Neural progenitor cell (in vitro differentiated cells): ENCODE measurements at regions not wholly inside any gene's neighbourhood (a gene's known extent, or its start where the extent isn't known, plus 50 kb on each side); places are given as distances from the start of the nearest gene placed in this dataset.
"Not testable (repeated sequence)": the region's sequence is repeated elsewhere in the genome, so short reads cannot be mapped to it uniquely, and the experiment has no call there.

Experiments
- DNase-seq: peaks from one replicate; pipeline ENCODE4 v3.0.0-alpha.2; 2016; ENCODE audit warnings: low spot score
- H2AFZ ChIP-seq: fragments of 200-600 bp; sonication (generic); replicated peaks from 2 replicates; pipeline ENCODE4 v1.6.1; 2016; ENCODE audit warnings: antibody characterized with exemption
- H3F3A ChIP-seq: fragments of 200-600 bp; sonication (generic); 2 replicates; pipeline ENCODE4 v1.6.1; 2016; ENCODE audit warnings: antibody characterized with exemption, low read depth
- H3K27ac ChIP-seq: fragments of 200-600 bp; sonication (generic); 2 replicates; pipeline ENCODE4 v1.5.1; 2016; ENCODE audit warnings: mild to moderate bottlenecking
- H3K27me3 ChIP-seq: fragments of 200-600 bp; sonication (generic); 2 replicates; pipeline ENCODE4 v1.6.1; 2016; ENCODE audit warnings: mild to moderate bottlenecking, moderate library complexity
- H3K36me3 ChIP-seq: fragments of 200-600 bp; sonication (generic); 2 replicates; pipeline ENCODE4 v1.5.1; 2016
- H3K4me1 ChIP-seq: fragments of 200-600 bp; sonication (generic); 2 replicates; pipeline ENCODE4 v1.6.1; 2016; ENCODE audit warnings: mixed run types
- H3K4me2 ChIP-seq: fragments of 200-600 bp; sonication (generic); 2 replicates; pipeline ENCODE4 v1.6.1; 2016
- H3K4me3 ChIP-seq: fragments of 200-600 bp; sonication (generic); 2 replicates; pipeline ENCODE4 v1.5.1; 2016
- H3K79me2 ChIP-seq: fragments of 200-600 bp; sonication (generic); 2 replicates; pipeline ENCODE4 v1.6.1; 2016; ENCODE audit warnings: low read depth
- H3K9ac ChIP-seq: fragments of 200-600 bp; sonication (generic); 2 replicates; pipeline ENCODE4 v1.6.1; 2016
- H3K9me3 ChIP-seq: fragments of 200-600 bp; sonication (generic); 2 replicates; pipeline ENCODE4 v1.5.1; 2016; ENCODE audit warnings: low read depth
- H4K20me1 ChIP-seq: fragments of 200-600 bp; sonication (generic); 2 replicates; pipeline ENCODE4 v1.6.1; 2016; ENCODE audit warnings: low read depth
- H3K27ac Mint-ChIP-seq: 3 replicates; pipeline ENCODE4 v1.8.0; 2021; ENCODE audit warnings: mixed read lengths
- H3K27me3 Mint-ChIP-seq: 2 replicates; pipeline ENCODE4 v1.8.0; 2022; ENCODE audit warnings: low read depth, mild to moderate bottlenecking, inconsistent platforms, moderate library complexity, mixed read lengths; ENCODE audit not compliant: insufficient read depth
- H3K36me3 Mint-ChIP-seq: 3 replicates; pipeline ENCODE4 v1.8.0; 2021; ENCODE audit warnings: mixed read lengths
- H3K4me1 Mint-ChIP-seq: 3 replicates; pipeline ENCODE4 v1.8.0; 2021; ENCODE audit warnings: mixed read lengths
- H3K4me3 Mint-ChIP-seq: 3 replicates; pipeline ENCODE4 v1.8.0; 2021; ENCODE audit warnings: mild to moderate bottlenecking, moderate library complexity, mixed read lengths
- H3K9me3 Mint-ChIP-seq: 3 replicates; pipeline ENCODE4 v1.8.0; 2020; ENCODE audit warnings: mixed read lengths
- CTCF ChIP-seq: fragments of 200-600 bp; sonication (generic); IDR thresholded peaks from 2 replicates; pipeline ENCODE4 v1.5.1; 2017; ENCODE audit warnings: antibody characterized with exemption, mild to moderate bottlenecking
- EZH2 ChIP-seq: fragments of 200-600 bp; sonication (generic); IDR thresholded peaks from 2 replicates; pipeline ENCODE4 v1.6.1; 2017; ENCODE audit warnings: antibody characterized with exemption, mild to moderate bottlenecking, moderate library complexity
- EZH2phosphoT487 ChIP-seq: fragments of 200-600 bp; sonication (generic); IDR thresholded peaks from 2 replicates; pipeline ENCODE4 v1.6.1; 2017; ENCODE audit warnings: antibody characterized with exemption

DNA sequence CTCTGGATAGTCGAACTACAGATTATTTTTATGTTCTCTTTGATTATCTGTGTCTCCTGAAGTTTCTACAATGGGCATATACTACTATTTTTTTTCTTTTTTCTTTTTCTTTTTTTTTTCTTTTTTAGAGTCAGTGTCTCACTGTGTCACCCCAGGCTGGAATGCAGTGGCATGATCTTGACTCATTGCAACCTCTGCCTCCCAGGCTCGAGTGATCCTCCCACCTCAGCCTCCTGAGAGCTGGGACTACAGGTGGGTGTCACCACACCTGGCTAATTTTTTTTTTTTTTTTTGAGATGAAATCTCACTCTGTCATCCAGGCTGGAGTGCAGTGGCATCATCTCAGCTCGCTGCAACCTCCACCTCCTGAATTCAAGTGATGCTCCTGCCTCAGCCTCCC lies 250.7 kb upstream of the KAZN start:
- Mint-ChIP-seq H3K9me3 (peaks cover 10% of the 10 kb centered on the region), H3K27me3 (no peaks in the 10 kb centered on the region), H3K36me3 (no peaks in the 10 kb centered on the region), H3K4me1 (peaks cover 10% of the 10 kb centered on the region), H3K27ac (no peak overlapping the region), H3K4me3 (no peak overlapping the region)
- DNase-seq: no peak
- Histone ChIP-seq H3K79me2 (no peaks in the 10 kb centered on the region), H3K4me3 (no peak overlapping the region), H2AFZ (no peak overlapping the region), H3K4me2 (no peak overlapping the region), H3K27me3 (no peaks in the 10 kb centered on the region), H3K36me3 (no peaks in the 10 kb centered on the region), H3K27ac (no peak overlapping the region), H3K9ac (no peak overlapping the region), H3K4me1 (no peaks in the 10 kb centered on the region), H3F3A (no peaks in the 10 kb centered on the region), H4K20me1 (no peaks in the 10 kb centered on the region), H3K9me3 (no peaks in the 10 kb centered on the region)
- TF ChIP-seq EZH2: no peak
- TF ChIP-seq EZH2phosphoT487: no peak
- no peak for TF ChIP-seq CTCF

DNA sequence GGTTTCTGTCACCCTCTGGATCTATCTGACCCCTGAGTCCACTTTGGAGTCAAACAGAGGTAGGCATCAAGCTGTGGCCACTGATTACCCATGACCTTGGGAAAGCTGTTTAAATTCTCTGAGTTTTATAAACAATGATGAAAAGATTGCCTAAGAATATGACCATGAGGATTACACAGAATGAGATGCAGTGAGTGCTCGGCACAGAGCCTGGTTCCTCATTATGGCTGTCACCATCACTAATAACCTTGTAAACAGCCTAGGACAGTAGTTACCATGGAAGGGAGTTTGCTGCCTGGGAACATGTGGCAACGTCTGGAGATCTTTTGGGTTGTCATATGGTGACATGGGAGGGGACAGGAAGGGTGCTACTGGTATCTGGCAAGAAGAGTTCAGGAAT lies 248.3 kb upstream of the KAZN start:
- H3K79me2 ChIP-seq: no peaks in the 10 kb centered on the region
- Mint-ChIP-seq H3K4me1 (peaks cover 10% of the 10 kb centered on the region), H3K27me3 (no peaks in the 10 kb centered on the region), H3K27ac (no peak overlapping the region), H3K4me3 (no peak overlapping the region), H3K36me3 (no peaks in the 10 kb centered on the region), H3K9me3 (peaks cover 14% of the 10 kb centered on the region)
- H3F3A ChIP-seq: no peaks in the 10 kb centered on the region
- peaks cover 6% of the 10 kb centered on the region for H3K9me3 ChIP-seq
- no peaks in the 10 kb centered on the region for H3K4me1 ChIP-seq
- no peak overlapping the region for H3K4me3 ChIP-seq
- no peak for DNase-seq
- TF ChIP-seq EZH2phosphoT487: no peak
- TF ChIP-seq EZH2: no peak
- TF ChIP-seq CTCF: no peak
- no peaks in the 10 kb centered on the region for H3K27me3 ChIP-seq
- no peak overlapping the region for H3K9ac ChIP-seq
- no peak overlapping the region for H3K4me2 ChIP-seq
- no peak overlapping the region for H3K27ac ChIP-seq
- no peaks in the 10 kb centered on the region for H4K20me1 ChIP-seq
- H3K36me3 ChIP-seq: no peaks in the 10 kb centered on the region
- H2AFZ ChIP-seq: no peak overlapping the region

GRCh38 chr1:14352897-14353296 lies 245.6 kb upstream of the KAZN start:
- Mint-ChIP-seq H3K36me3 (no peaks in the 10 kb centered on the region), H3K4me3 (no peak overlapping the region)

GRCh38 chr1:14361005-14361404 lies 237.5 kb upstream of the KAZN start:
- H3K36me3 Mint-ChIP-seq, H3K9ac ChIP-seq, H4K20me1 ChIP-seq, H3K27ac ChIP-seq, H3K9me3 ChIP-seq, H3K4me3 ChIP-seq, H3K4me3 Mint-ChIP-seq, H3K4me1 ChIP-seq, H3K27me3 ChIP-seq, H3K4me1 Mint-ChIP-seq, H3K36me3 ChIP-seq, H3K27ac Mint-ChIP-seq, H3K79me2 ChIP-seq, H3F3A ChIP-seq, H3K4me2 ChIP-seq: not testable (repeated sequence)
- H2AFZ ChIP-seq: peak overlapping the region; percentile 57
- Mint-ChIP-seq H3K9me3 (peaks cover 28% of the 10 kb centered on the region), H3K27me3 (peaks cover 19% of the 10 kb centered on the region)
- DNase-seq: peak; percentile 15

More at GRCh38 chr1:14352897-14353296, 245.6 kb upstream of the KAZN start:
- Histone ChIP-seq H3K4me2 (no peak overlapping the region), H3K27ac (no peak overlapping the region), H3K27me3 (no peaks in the 10 kb centered on the region), H4K20me1 (no peaks in the 10 kb centered on the region), H3K9me3 (peaks cover 6% of the 10 kb centered on the region), H3K4me3 (no peak overlapping the region), H3K9ac (no peak overlapping the region), H3F3A (no peaks in the 10 kb centered on the region), H3K4me1 (no peaks in the 10 kb centered on the region), H2AFZ (no peak overlapping the region), H3K79me2 (no peaks in the 10 kb centered on the region), H3K36me3 (no peaks in the 10 kb centered on the region)
- Mint-ChIP-seq H3K9me3 (peaks cover 33% of the 10 kb centered on the region), H3K27ac (no peak overlapping the region), H3K4me1 (no peaks in the 10 kb centered on the region), H3K27me3 (no peaks in the 10 kb centered on the region)
- no peak for DNase-seq
- no peak for TF ChIP-seq EZH2
- no peak for TF ChIP-seq EZH2phosphoT487
- TF ChIP-seq CTCF: no peak
